B cell (primary cell): ENCODE measurements at regions not wholly inside any gene's neighbourhood (a gene's known extent, or its start where the extent isn't known, plus 50 kb on each side); places are given as distances from the start of the nearest gene placed in this dataset.

Source experiments
- ATAC-seq: fragments of 200-7000 bp; cut with Tn5 transposase; one replicate; pipeline ENCODE4 v1.10.0; 2021; ENCODE audit warnings: low read depth, mild to moderate bottlenecking, moderate number of reproducible peaks, moderate library complexity
- CTCF ChIA-PET: fragments of 350-600 bp; sonication (Branson Sonifier 250); formaldehyde crosslinking; loops from one replicate; lab custom pipeline; 2021; ENCODE audit warnings: antibody characterized with exemption, inconsistent platforms; lab: Charles Lee
- POLR2A ChIA-PET: fragments of 350-600 bp; sonication (Branson Sonifier 250); formaldehyde crosslinking; loops from one replicate; lab custom pipeline; 2021; ENCODE audit warnings: antibody characterized with exemption; lab: Charles Lee
- DNase-seq: peaks from one replicate; pipeline ENCODE4 v3.0.0; 2013
- H2AFZ ChIP-seq: 2 replicates; pipeline ENCODE4 v1.6.1; 2012; ENCODE audit warnings: mild to moderate bottlenecking, low read depth, low read length; ENCODE audit not compliant: insufficient read depth, poor library complexity, severe bottlenecking
- H3K27ac ChIP-seq, 2 donors: 1 replicate in 1 of 2; 2 replicates in 1 of 2; pipeline ENCODE4 v1.5.1; 2012 to 2013; ENCODE audit warnings: low read length in 2 of 2, mild to moderate bottlenecking in 2 of 2, moderate library complexity in 1 of 2
- H3K27me3 ChIP-seq, 4 experiments: fragments of 200-600 bp in 1 of 4; sonication (generic) in 1 of 4; replicated peaks in 1 of 4; 1 replicate in 2 of 4; 2 replicates in 2 of 4; pipeline versions ENCODE4 v1.6.1 to v1.7.0; 2013 to 2016; ENCODE audit warnings: low read length in 3 of 4, mild to moderate bottlenecking in 2 of 4, mixed read lengths in 1 of 4, moderate library complexity in 1 of 4; ENCODE audit not compliant: insufficient read depth in 4 of 4, control insufficient read depth in 3 of 4; ENCODE audit errors: control extremely low read depth in 1 of 4
- H3K36me3 ChIP-seq, 2 experiments: replicated peaks in 1 of 2; 1 replicate in 1 of 2; 2 replicates in 1 of 2; pipeline versions ENCODE4 v1.6.1 to v1.7.1; 2013; ENCODE audit warnings: low read length in 1 of 2; ENCODE audit not compliant: insufficient read depth in 2 of 2, control insufficient read depth in 1 of 2; ENCODE audit errors: control extremely low read depth in 1 of 2, extremely low read depth in 1 of 2
- H3K4me1 ChIP-seq, 2 donors: fragments of 200-600 bp in 1 of 2; sonication (generic) in 1 of 2; 1 replicate in 1 of 2; 2 replicates in 1 of 2; pipeline versions ENCODE4 v1.5.1 to v1.6.1; 2013 to 2017; ENCODE audit warnings: low read length in 2 of 2; ENCODE audit not compliant: control insufficient read depth in 2 of 2, insufficient read depth in 2 of 2
- H3K4me2 ChIP-seq: replicated peaks from 2 replicates; pipeline ENCODE3; 2012; ENCODE audit warnings: mild to moderate bottlenecking, low read depth, low read length; ENCODE audit not compliant: poor library complexity, severe bottlenecking
- H3K4me3 ChIP-seq, 5 experiments: fragments of 200-600 bp in 1 of 5; sonication (generic) in 1 of 5; 1 replicate in 3 of 5; 2 replicates in 2 of 5; pipeline versions ENCODE4 v1.5.1 to v1.7.0; 2011 to 2016; ENCODE audit warnings: low read length in 4 of 5, mild to moderate bottlenecking in 4 of 5, low read depth in 2 of 5, control low read depth in 1 of 5, moderate library complexity in 1 of 5; ENCODE audit not compliant: insufficient read depth in 1 of 5; ENCODE audit errors: control extremely low read depth in 1 of 5, extremely low read depth in 1 of 5
- H3K79me2 ChIP-seq: fragments of 200-600 bp; sonication (generic); one replicate; pipeline ENCODE4 v1.6.0; 2016; ENCODE audit warnings: low read length; ENCODE audit not compliant: control insufficient read depth, insufficient read depth
- H3K9ac ChIP-seq: fragments of 200-600 bp; sonication (generic); 2 replicates; pipeline ENCODE4 v1.6.1; 2017; ENCODE audit warnings: mild to moderate bottlenecking, low read length, moderate library complexity
- H3K9me3 ChIP-seq, 3 donors: one replicate each; pipeline versions ENCODE4 v1.6.1 to v1.7.1; 2013; ENCODE audit warnings: low read length in 2 of 3; ENCODE audit not compliant: control insufficient read depth in 2 of 3, insufficient read depth in 1 of 3; ENCODE audit errors: control extremely low read depth in 1 of 3
- H4K20me1 ChIP-seq: 2 replicates; pipeline ENCODE4 v1.6.0; 2012; ENCODE audit warnings: mild to moderate bottlenecking, low read length; ENCODE audit not compliant: insufficient read depth, control insufficient read depth, poor library complexity, severe bottlenecking
- H3K27ac Mint-ChIP-seq: one replicate; pipeline ENCODE4 v1.8.0; 2021; ENCODE audit warnings: mixed read lengths
- H3K27me3 Mint-ChIP-seq: one replicate; pipeline ENCODE4 v1.8.0; 2021; ENCODE audit warnings: mixed read lengths
- H3K4me1 Mint-ChIP-seq: one replicate; pipeline ENCODE4 v1.8.0; 2021; ENCODE audit warnings: mixed read lengths
- H3K4me3 Mint-ChIP-seq: one replicate; pipeline ENCODE4 v1.8.0; 2021; ENCODE audit warnings: mixed read lengths
- H3K9me3 Mint-ChIP-seq: one replicate; pipeline ENCODE4 v1.8.0; 2022; ENCODE audit warnings: mixed read lengths; ENCODE audit not compliant: insufficient read depth
- EZH2 ChIP-seq: IDR thresholded peaks from 2 replicates; pipeline ENCODE4 v1.6.1; 2012; ENCODE audit warnings: borderline replicate concordance, low read depth, mild to moderate bottlenecking, moderate library complexity, low read length; ENCODE audit not compliant: insufficient read depth, poor library complexity, severe bottlenecking
- WGBS: methylation state at CpG from one replicate; pipeline ENCODE4 v1.1.5; 2013; ENCODE audit warnings: missing lambda C conversion rate; ENCODE audit not compliant: insufficient coverage; 5-methylcytosine and 5-hydroxymethylcytosine counted together
- intact Hi-C: fragments of 100-400 bp; cut with micrococcal nuclease; formaldehyde crosslinking; loops from one replicate; pipeline ENCODE4 v1.10.0; 2022
- TF ChIP-seq, protein P1 (sequence below): fragments of 200-600 bp; IDR thresholded peaks from one replicate; pipeline ENCODE4 v1.8.0; 2022; ENCODE audit warnings: antibody characterized with exemption, mild to moderate bottlenecking

DNA sequence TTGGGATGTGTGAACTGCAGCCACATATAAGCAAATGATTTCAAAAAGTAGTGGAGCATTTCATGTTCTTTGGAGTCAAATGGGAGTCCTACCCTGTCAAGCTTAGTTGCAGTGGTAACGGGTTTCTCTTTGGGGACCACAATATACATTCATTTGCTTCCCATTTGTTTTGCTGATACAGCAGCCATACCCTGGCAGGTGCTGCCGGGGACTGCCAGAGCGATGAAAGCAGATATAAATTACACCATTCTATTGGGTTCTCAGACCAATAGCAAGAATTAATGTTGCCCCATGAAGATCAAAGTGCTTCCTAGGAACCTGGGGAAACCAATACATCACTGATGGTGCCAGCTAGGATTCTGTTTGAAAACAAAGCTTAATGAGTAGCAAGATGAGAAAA, 1621.5 kb upstream of the FLRT2 start:
- peaks cover 9% of the 10 kb centered on the region for H3K9me3 Mint-ChIP-seq
- no peak overlapping the region for H3K27ac Mint-ChIP-seq
- Histone ChIP-seq H3K4me3 (no peak overlapping the region), H2AFZ (no peak overlapping the region), H3K9me3 (peaks cover 0 to 10% (median 0%) of the 10 kb centered on the region in 3 donors), H3K27ac (no peak overlapping the region), H3K4me1 (no peaks in the 10 kb centered on the region), H4K20me1 (no peaks in the 10 kb centered on the region), H3K36me3 (no peaks in the 10 kb centered on the region), H3K27me3 (no peaks in the 10 kb centered on the region), H3K4me2 (no peak overlapping the region), H3K79me2 (no peaks in the 10 kb centered on the region), H3K9ac (no peak overlapping the region)
- intact Hi-C loops = no loop called here
- H3K27me3 Mint-ChIP-seq = no peaks in the 10 kb centered on the region
- ATAC-seq (no peak), DNase-seq (no peak)
- TF ChIP-seq, protein P1, sequence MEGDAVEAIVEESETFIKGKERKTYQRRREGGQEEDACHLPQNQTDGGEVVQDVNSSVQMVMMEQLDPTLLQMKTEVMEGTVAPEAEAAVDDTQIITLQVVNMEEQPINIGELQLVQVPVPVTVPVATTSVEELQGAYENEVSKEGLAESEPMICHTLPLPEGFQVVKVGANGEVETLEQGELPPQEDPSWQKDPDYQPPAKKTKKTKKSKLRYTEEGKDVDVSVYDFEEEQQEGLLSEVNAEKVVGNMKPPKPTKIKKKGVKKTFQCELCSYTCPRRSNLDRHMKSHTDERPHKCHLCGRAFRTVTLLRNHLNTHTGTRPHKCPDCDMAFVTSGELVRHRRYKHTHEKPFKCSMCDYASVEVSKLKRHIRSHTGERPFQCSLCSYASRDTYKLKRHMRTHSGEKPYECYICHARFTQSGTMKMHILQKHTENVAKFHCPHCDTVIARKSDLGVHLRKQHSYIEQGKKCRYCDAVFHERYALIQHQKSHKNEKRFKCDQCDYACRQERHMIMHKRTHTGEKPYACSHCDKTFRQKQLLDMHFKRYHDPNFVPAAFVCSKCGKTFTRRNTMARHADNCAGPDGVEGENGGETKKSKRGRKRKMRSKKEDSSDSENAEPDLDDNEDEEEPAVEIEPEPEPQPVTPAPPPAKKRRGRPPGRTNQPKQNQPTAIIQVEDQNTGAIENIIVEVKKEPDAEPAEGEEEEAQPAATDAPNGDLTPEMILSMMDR = no peak
- TF ChIP-seq EZH2 = no peak
- CTCF ChIA-PET = no interaction called here
- POLR2A ChIA-PET = no interaction called here
- no peaks in the 10 kb centered on the region for H3K4me1 Mint-ChIP-seq
- H3K4me3 Mint-ChIP-seq = no peak overlapping the region
- 90% methylated on average over 3 of the region's 3 CpGs for WGBS

DNA sequence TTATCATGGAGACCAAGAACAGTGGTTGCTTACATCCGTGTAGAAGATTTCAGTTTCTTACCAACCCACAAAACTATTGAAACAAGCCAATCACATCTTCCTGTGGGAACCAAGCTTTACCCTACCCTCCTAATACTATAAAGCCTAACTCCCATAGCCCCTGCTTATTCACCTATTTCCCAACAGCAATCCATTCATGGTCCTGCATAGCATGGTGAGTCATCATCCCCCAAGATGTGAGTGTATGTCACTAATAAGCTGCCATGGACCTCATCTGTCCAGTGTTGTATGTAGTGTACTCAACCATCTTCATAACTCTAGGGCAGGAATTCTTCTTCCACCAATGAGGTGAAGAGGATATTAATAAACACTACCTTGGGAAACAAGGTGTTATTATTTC, 1620.4 kb upstream of the FLRT2 start:
- DNase-seq (no peak), ATAC-seq (no peak)
- Histone ChIP-seq H3K4me1 (no peaks in the 10 kb centered on the region), H3K4me2 (no peak overlapping the region), H3K27me3 (no peaks in the 10 kb centered on the region), H4K20me1 (no peaks in the 10 kb centered on the region), H3K4me3 (no peak overlapping the region), H3K79me2 (no peaks in the 10 kb centered on the region), H3K36me3 (no peaks in the 10 kb centered on the region), H3K9me3 (peaks cover 0 to 6% (median 0%) of the 10 kb centered on the region in 3 donors), H3K27ac (no peak overlapping the region), H3K9ac (no peak overlapping the region), H2AFZ (no peak overlapping the region)
- POLR2A ChIA-PET = no interaction called here
- no peak for TF ChIP-seq EZH2
- TF ChIP-seq, protein P1 = no peak
- H3K4me1 Mint-ChIP-seq = no peaks in the 10 kb centered on the region
- no peak overlapping the region for H3K27ac Mint-ChIP-seq
- WGBS = 93% methylated on average over 1 of the region's 1 CpG
- H3K9me3 Mint-ChIP-seq = peaks cover 12% of the 10 kb centered on the region
- CTCF ChIA-PET = no interaction called here
- H3K27me3 Mint-ChIP-seq = no peaks in the 10 kb centered on the region
- H3K4me3 Mint-ChIP-seq = no peak overlapping the region
- intact Hi-C loops = no loop called here
